CD4-positive, alpha-beta T cell (primary cell): ENCODE measurements at regions not wholly inside any gene's neighbourhood (a gene's known extent, or its start where the extent isn't known, plus 50 kb on each side); places are given as distances from the start of the nearest gene placed in this dataset.

Source experiments
- ATAC-seq: fragments of 200-7000 bp; cut with Tn5 transposase; one replicate; pipeline ENCODE4 v1.10.0; 2022; ENCODE audit warnings: mild to moderate bottlenecking; ENCODE audit not compliant: poor library complexity
- CTCF ChIA-PET: fragments of 350-600 bp; sonication (Branson Sonifier 250); formaldehyde crosslinking; loops from one replicate; lab custom pipeline; 2021; ENCODE audit warnings: antibody characterized with exemption, inconsistent platforms; lab: Charles Lee
- POLR2A ChIA-PET: fragments of 350-600 bp; sonication (Branson Sonifier 250); formaldehyde crosslinking; loops from one replicate; lab custom pipeline; 2021; ENCODE audit warnings: antibody characterized with exemption, inconsistent platforms; lab: Charles Lee
- DNase-seq, 14 experiments: peaks; one replicate each; pipeline ENCODE4 v3.0.0-alpha.2; 2013 to 2020; ENCODE audit warnings: mixed read lengths in 2 of 14
- H3K27ac ChIP-seq, 2 donors: one replicate each; pipeline versions ENCODE4 v1.5.1 to v1.7.0; 2013; ENCODE audit warnings: low read length in 2 of 2, low read depth in 1 of 2, mild to moderate bottlenecking in 1 of 2
- H3K27me3 ChIP-seq, 2 experiments: 1 replicate in 1 of 2; 2 replicates in 1 of 2; pipeline versions ENCODE4 v1.6.1 to v1.7.0; 2013; ENCODE audit warnings: low read length in 2 of 2, control low read depth in 1 of 2, mild to moderate bottlenecking in 1 of 2, moderate library complexity in 1 of 2; ENCODE audit not compliant: insufficient read depth in 2 of 2, control insufficient read depth in 1 of 2
- H3K36me3 ChIP-seq: one replicate; pipeline ENCODE4 v1.6.1; 2013; ENCODE audit warnings: low read length, control low read depth; ENCODE audit not compliant: insufficient read depth
- H3K4me1 ChIP-seq: one replicate; pipeline ENCODE4 v1.6.1; 2013; ENCODE audit warnings: low read length, control low read depth; ENCODE audit not compliant: insufficient read depth
- H3K4me3 ChIP-seq: one replicate; pipeline ENCODE4 v1.5.1; 2013; ENCODE audit warnings: mild to moderate bottlenecking, low read length, moderate library complexity
- H3K9me3 ChIP-seq, 2 experiments: 1 replicate in 1 of 2; 2 replicates in 1 of 2; pipeline versions ENCODE4 v1.6.1 to v1.7.0; 2013; ENCODE audit warnings: low read length in 2 of 2, mild to moderate bottlenecking in 2 of 2, control low read depth in 1 of 2, moderate library complexity in 1 of 2; ENCODE audit not compliant: control insufficient read depth in 1 of 2, insufficient read depth in 1 of 2
- H3K27ac Mint-ChIP-seq: one replicate; pipeline ENCODE4 v1.8.0; 2020; ENCODE audit warnings: mixed read lengths
- H3K27me3 Mint-ChIP-seq: one replicate; pipeline ENCODE4 v1.8.0; 2021; ENCODE audit warnings: mixed read lengths
- H3K36me3 Mint-ChIP-seq: one replicate; pipeline ENCODE4 v1.8.0; 2021; ENCODE audit warnings: low read depth, mixed read lengths
- H3K4me1 Mint-ChIP-seq: one replicate; pipeline ENCODE4 v1.8.0; 2021; ENCODE audit warnings: low read depth, mixed read lengths
- H3K4me3 Mint-ChIP-seq: one replicate; pipeline ENCODE4 v1.8.0; 2020; ENCODE audit warnings: mild to moderate bottlenecking, mixed read lengths
- H3K9me3 Mint-ChIP-seq: one replicate; pipeline ENCODE4 v1.8.0; 2020; ENCODE audit warnings: mixed read lengths
- CTCF ChIP-seq: fragments of 200-600 bp; IDR thresholded peaks from one replicate; pipeline ENCODE4 v1.8.0; 2022; ENCODE audit warnings: antibody characterized with exemption, mild to moderate bottlenecking
- intact Hi-C, 2 experiments: fragments of 100-400 bp; cut with DNase I in 1 of 2; cut with micrococcal nuclease in 1 of 2; formaldehyde crosslinking; loops; one replicate each; pipeline versions ENCODE4 v1.15.1 to v1.9.0; 2023 to 2025; cut with DNase I, micrococcal nuclease

- Mint-ChIP-seq H3K4me3 (no peak overlapping the region), H3K27ac (no peak overlapping the region), H3K4me1 (no peaks in the 10 kb centered on the region), H3K36me3 (no peaks in the 10 kb centered on the region), H3K9me3 (no peaks in the 10 kb centered on the region), H3K27me3 (no peaks in the 10 kb centered on the region)
- intact Hi-C loops, result no loop called here
- Histone ChIP-seq H3K36me3 (no peaks in the 10 kb centered on the region), H3K27me3 (no peaks in the 10 kb centered on the region), H3K4me3 (no peak overlapping the region), H3K9me3 (peaks cover 0 to 9% of the 10 kb centered on the region in 2 experiments), H3K4me1 (no peaks in the 10 kb centered on the region), H3K27ac (no peak overlapping the region)
- ChIA-PET CTCF (no interaction called here), POLR2A (no interaction called here)
- no peak for TF ChIP-seq CTCF
- no peak for ATAC-seq
- DNase-seq, result no peak
These were observed 378.9 kb upstream of the AUTS2 start for GRCh38 chr7:69219381-69219780.

GRCh38 chr7:69225259-69225943 is 372.9 kb upstream of the AUTS2 start:
- no peak for DNase-seq
- no peak for ATAC-seq
- Histone ChIP-seq H3K9me3 (peaks cover 0 to 6% of the 10 kb centered on the region in 2 experiments), H3K27ac (no peak overlapping the region), H3K36me3 (no peaks in the 10 kb centered on the region), H3K4me3 (no peak overlapping the region), H3K27me3 (no peaks in the 10 kb centered on the region), H3K4me1 (no peaks in the 10 kb centered on the region)
- no peak overlapping the region for H3K4me3 Mint-ChIP-seq
- H3K27me3 Mint-ChIP-seq, result no peaks in the 10 kb centered on the region
- H3K36me3 Mint-ChIP-seq, result no peaks in the 10 kb centered on the region
- no peak for TF ChIP-seq CTCF
- peaks cover 3% of the 10 kb centered on the region for H3K9me3 Mint-ChIP-seq
- intact Hi-C loops, result no loop called here
- ChIA-PET CTCF (no interaction called here), POLR2A (no interaction called here)
- H3K27ac Mint-ChIP-seq, result no peak overlapping the region
- no peaks in the 10 kb centered on the region for H3K4me1 Mint-ChIP-seq

- no peak overlapping the region for H3K27ac ChIP-seq
- ATAC-seq (no peak), DNase-seq (no peak)
- Mint-ChIP-seq H3K4me1 (no peaks in the 10 kb centered on the region), H3K27me3 (no peaks in the 10 kb centered on the region), H3K4me3 (no peak overlapping the region), H3K36me3 (no peaks in the 10 kb centered on the region), H3K27ac (no peak overlapping the region), H3K9me3 (peaks cover 3% of the 10 kb centered on the region)
- intact Hi-C loops, result no loop called here
- no peak overlapping the region for H3K4me3 ChIP-seq
- CTCF ChIA-PET, result interaction anchor here (0.6 kb wide), 1 partner anchor 51 kb away, joined by 3 read pairs; no protein-coding TSS in a partner anchor
- POLR2A ChIA-PET, result no interaction called here
- no peaks in the 10 kb centered on the region for H3K36me3 ChIP-seq
- no peaks in the 10 kb centered on the region for H3K27me3 ChIP-seq
- TF ChIP-seq CTCF, result peak; percentile 7
- H3K9me3 ChIP-seq, result peaks cover 0 to 6% of the 10 kb centered on the region in 2 experiments
- H3K4me1 ChIP-seq, result no peaks in the 10 kb centered on the region
These were observed 370.0 kb upstream of the AUTS2 start for GRCh38 chr7:69228212-69228811.
